GM21528 (cell line): ENCODE measurements at regions not wholly inside any gene's neighbourhood (a gene's known extent, or its start where the extent isn't known, plus 50 kb on each side); places are given as distances from the start of the nearest gene placed in this dataset.
A peak's percentile ranks its signal among the peaks of the same experiment; 100 is the strongest.

Source experiments
- ATAC-seq: cut with Tn5 transposase; IDR thresholded peaks from one replicate; pipeline ENCODE4 v1.9.1; 2021; ENCODE audit warnings: mild to moderate bottlenecking, moderate library complexity; ENCODE audit not compliant: unreplicated experiment, low FRiP score

- no peak for ATAC-seq
These were observed 320.7 kb upstream of the CLNK start for GRCh38 chr4:11005300-11005699.

DNA sequence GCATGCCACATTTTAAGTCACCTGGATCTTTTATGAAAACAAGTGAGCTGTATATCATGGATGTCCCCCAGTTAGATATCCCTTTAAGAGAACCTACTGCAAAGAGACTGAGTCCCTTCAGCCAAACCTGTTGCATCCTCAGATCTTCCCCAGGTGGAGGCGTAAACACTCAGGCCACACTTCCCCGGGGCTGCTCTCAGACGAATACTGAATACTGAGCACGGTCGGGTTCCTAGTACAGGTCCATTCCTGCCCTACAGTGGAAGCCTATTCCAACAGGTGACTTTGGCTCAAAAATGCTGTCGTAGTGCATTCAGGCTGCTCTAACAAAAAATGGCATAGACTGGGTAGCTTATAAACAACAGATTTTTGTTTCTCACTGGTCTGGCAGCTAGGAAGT, 320.2 kb upstream of the CLNK start:
- ATAC-seq, result no peak

DNA sequence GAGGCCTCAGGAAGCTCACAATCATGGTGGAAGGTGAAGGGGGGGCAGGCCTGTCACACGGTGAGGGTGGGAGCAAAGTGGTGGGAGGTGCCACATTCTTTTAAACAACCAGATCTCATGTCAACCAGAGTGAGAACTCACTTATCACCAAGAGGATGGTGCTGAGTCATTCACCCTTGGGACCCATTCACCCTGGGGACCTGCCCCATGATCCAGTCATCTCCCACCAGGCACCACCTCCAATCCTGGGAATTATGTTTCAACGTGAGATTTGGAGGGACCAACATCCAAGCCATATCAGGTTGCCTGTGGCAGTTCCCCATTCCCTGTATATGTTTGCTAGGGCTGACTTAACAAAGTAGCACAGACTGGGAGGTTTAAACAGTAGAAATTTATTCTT, 318.4 kb upstream of the CLNK start:
- ATAC-seq, result no peak

GRCh38 chr4:10998846-10999245, 314.3 kb upstream of the CLNK start:
- no peak for ATAC-seq

DNA sequence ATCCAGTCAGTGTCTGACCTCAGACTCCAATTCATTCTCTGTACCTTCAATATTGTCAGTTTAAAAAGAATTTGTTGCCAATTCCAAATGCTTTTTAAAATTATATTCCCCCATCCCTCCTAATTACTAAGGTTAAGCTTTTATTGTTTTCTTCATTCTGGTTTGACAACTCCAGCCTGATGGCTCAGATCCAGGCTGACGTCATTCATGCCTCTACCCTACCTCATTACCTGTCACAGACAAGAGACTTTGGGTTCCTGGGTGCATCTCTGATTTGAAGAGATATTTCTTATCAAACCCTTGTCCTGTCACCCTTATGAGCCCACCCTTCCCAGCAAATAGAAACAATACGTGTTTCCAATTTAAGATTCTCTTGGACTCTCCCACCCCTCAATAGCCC, 300.2 kb upstream of the CLNK start:
- ATAC-seq, result no peak

DNA sequence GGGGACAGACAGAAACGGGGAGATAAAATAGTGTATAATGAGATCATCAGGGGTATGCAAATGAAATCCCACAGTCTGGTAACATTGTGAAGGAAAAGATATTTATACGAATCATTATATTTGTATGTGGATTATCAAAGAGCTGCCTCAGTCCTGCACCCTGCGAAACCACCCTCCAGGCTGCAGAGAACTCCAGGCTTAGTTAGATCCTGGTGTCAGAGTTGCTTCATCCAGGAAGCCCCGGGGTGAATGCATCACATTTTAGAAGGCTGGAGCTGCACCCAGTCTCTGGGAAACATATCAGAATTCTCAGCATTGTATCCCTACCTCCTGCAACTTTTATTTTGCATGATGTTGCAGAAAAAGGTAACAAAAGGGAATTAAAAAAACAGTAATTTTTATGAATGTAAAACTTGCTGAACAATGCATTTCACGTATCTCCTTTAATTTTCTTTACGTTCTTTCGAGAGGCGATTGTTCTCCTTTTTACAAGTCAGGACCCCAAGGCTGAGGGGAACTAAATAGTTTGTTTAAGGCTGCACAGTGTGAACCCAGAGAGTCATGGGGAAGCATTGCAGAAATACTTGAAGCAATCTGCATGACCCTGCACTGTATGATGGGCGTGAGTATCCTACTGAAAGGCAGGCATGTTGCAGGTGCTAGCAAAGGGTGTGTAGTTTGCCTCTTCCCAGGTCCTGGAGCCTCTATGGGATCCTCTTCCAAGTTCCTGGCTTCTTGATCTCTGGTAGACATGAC, 299.5 kb upstream of the CLNK start:
- no peak for ATAC-seq

- peak; percentile 57 for ATAC-seq
These were observed 298.7 kb upstream of the CLNK start for GRCh38 chr4:10983268-10983667.

GRCh38 chr4:10982305-10982704, 297.7 kb upstream of the CLNK start:
- ATAC-seq, result no peak

DNA sequence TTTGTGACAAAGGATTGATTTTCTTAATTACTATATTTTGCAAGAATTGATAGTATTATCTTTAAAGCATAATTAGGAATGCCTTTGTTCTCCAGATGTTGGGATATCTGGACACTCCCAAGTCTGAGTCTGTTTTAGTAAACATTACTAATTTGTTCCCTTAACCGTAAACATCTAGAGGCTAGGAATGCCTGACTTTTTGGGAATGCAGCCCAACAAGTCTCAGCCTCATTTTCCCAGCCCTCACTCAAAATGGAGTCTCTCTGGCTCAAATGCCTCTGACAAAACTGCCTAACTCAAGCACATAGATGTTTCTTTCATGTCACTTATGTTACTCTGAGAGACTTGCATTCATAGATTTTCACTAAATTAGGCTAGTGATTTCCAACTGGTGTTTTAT, 297.0 kb upstream of the CLNK start:
- no peak for ATAC-seq

DNA sequence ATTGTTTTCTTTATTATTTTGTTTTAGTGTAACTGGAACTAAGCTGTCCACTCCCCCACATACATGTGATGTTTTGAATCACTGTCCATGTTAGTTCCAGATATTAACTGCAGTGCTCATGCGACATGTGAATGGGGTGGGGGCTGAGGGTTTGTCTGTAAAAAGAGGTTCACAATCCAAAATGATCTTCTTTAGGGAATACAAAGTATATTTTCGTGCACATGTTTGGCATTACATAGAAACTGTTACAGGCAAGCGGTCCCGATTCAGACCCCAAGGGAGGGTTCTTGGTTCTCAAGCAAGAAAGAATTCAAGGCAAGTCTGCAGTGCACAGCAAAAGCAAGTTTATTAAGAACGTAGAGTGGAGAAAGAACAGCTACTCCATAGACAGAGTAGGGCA, 296.5 kb upstream of the CLNK start:
- ATAC-seq, result no peak

GRCh38 chr4:10979032-10979431, 294.5 kb upstream of the CLNK start:
- no peak for ATAC-seq

DNA sequence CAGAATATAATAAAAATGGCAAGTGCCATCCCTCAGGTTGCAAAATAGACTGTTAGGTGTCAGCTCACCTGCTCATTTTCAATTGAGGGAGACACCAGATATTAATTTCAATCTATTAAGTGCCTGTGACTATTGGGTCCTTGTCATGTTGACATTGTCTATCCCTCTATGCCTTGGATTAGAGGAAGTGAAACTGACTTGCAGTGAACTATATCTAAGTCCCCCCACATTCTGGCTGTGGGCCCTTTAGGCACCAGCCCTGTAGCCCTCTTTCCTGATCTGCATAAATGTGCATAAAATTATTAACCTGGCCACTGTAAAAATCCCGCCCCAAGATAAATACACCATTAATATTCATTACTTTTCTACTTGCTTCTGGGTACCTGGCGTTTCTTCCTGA, 293.0 kb upstream of the CLNK start:
- peak; percentile 64 for ATAC-seq

GRCh38 chr4:10974371-10974770, 289.8 kb upstream of the CLNK start:
- ATAC-seq, result no peak

DNA sequence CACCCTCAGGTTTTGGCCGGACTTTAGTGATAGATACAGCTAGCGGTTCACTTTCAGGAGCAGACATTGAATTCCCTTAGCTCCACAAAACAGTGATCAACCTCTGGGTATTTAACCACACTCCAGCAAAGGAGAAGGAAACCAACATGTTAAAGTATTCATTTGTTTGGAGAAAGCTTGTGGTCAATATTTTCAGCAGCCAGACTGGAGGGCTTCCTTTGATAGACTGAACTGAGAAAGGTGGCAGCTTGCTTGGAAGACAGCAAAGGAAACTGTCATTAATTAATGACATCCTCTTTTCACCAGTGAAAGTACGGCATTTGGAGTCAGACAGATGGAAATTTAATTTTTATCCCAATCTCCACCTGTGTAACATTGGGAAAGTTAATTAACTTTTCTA, 289.1 kb upstream of the CLNK start:
- ATAC-seq, result no peak

GRCh38 chr4:10971800-10972401, 287.3 kb upstream of the CLNK start:
- ATAC-seq, result no peak

GRCh38 chr4:10965196-10965595, 280.6 kb upstream of the CLNK start:
- ATAC-seq, result no peak

DNA sequence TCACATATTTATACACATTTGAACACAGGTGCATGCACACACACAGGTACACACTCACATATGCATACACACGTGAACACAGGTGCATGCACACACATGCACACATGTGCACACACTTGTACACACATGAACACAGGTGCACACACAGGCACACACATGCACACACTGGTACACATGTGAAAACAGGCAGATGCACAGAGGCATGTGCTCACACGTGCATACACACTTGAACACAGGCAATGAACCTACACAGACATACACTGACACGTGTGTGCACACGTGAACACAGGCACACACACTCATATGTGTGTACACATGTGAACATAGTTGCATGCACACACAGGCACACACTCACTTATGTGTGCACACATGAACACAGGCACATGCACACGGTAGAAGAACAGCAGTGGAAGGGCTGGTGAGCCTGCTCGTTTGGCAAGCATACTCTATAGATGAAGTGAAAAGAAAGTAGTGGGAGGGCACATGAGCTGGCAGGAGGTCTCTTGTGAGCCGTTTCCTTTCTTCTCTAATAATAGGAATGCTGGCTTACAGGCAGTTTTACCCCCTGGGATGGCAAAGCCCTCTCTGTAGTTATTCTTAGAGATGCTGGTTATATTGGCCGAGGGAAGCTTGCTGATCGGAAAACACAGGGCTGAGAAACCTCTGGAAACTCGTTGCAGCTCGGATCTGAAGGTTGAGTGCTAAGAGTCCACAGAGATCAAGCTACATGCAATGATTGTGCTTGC, 279.6 kb upstream of the CLNK start:
- no peak for ATAC-seq

DNA sequence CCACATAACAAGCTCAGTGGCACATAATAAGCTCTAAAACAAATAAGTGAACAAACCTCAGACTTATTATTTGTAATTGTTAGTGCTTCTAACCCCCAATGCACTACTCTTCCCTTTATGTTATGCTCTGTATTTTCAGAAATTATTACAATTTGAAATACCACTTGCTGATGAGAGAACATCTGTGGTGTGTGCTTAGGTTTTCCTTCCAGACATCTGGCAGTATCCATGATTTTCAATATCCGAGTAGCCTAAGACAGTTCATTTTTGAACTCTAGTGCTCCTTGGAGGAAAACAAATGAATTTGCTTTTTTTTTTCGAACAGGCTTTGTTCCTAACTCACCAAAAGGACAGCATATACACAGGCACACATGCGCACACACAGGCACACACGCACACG, 278.7 kb upstream of the CLNK start:
- no peak for ATAC-seq

DNA sequence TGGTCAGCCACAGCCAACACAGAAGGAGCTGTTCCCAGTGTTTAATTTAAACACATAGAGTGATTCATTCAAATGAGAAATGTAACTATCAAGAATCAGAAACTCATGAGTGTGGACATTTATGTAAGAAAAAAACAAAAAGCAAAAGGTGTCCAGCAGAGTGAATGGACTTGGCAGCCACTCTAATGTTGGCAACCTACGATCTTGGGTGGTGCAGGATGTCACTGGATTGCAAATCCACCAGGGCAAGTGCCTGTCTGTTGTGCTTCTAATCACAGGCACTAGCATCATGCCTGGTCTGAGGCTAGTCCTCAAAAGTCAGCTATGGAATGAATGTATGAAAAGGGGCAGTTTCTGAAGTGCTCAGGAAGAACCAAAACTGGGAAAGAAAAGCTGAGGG, 277.7 kb upstream of the CLNK start:
- ATAC-seq, result no peak

GRCh38 chr4:10960389-10960788, 275.8 kb upstream of the CLNK start:
- ATAC-seq, result no peak

- ATAC-seq, result no peak
These were observed 275.0 kb upstream of the CLNK start for GRCh38 chr4:10959586-10959985.
